Ascending aorta (tissue), 2 donors: ENCODE measurements at regions not wholly inside any gene's neighbourhood (a gene's known extent, or its start where the extent isn't known, plus 50 kb on each side); places are given as distances from the start of the nearest gene placed in this dataset.

ENCODE experiments used
- DNase-seq, 2 donors: peaks; one replicate each; pipeline ENCODE4 v3.0.0-alpha.2; 2019; ENCODE audit warnings: low spot score in 2 of 2
- H3K27ac ChIP-seq, 2 donors: fragments of 200-600 bp; sonication (generic); one replicate each; pipeline ENCODE4 v1.5.1; 2016 to 2017; ENCODE audit warnings: mild to moderate bottlenecking in 1 of 2
- H3K27me3 ChIP-seq: fragments of 200-600 bp; sonication (generic); one replicate; pipeline ENCODE4 v1.5.1; 2017
- H3K36me3 ChIP-seq, 2 donors: fragments of 200-600 bp; sonication (generic); one replicate each; pipeline ENCODE4 v1.5.1; 2016
- H3K4me1 ChIP-seq, 2 donors: fragments of 200-600 bp; sonication (generic); one replicate each; pipeline ENCODE4 v1.5.1; 2016 to 2017; ENCODE audit warnings: mild to moderate bottlenecking in 1 of 2
- H3K4me3 ChIP-seq, 2 donors: fragments of 200-600 bp; sonication (generic); one replicate each; pipeline ENCODE4 v1.5.1; 2016 to 2017; ENCODE audit warnings: mild to moderate bottlenecking in 1 of 2
- H3K9me3 ChIP-seq, 2 donors: fragments of 200-600 bp; sonication (generic); one replicate each; pipeline ENCODE4 v1.5.1; 2016
- CTCF ChIP-seq, 3 experiments: fragments of 200-600 bp in 2 of 3; fragments of 450-650 bp in 1 of 3; sonication (generic) in 2 of 3; IDR thresholded peaks; one replicate each; pipeline ENCODE4 v1.5.1; 2016 to 2019; ENCODE audit warnings: antibody characterized with exemption in 3 of 3, mild to moderate bottlenecking in 1 of 3, moderate library complexity in 1 of 3
- intact Hi-C: fragments of 100-400 bp; cut with DNase I; formaldehyde crosslinking; loops from one replicate; pipeline ENCODE4 v1.15.1; 2023

- DNase-seq, result no peak
- H3K27ac ChIP-seq, result no peak overlapping the region
- no peak for TF ChIP-seq CTCF (IDR thresholded peaks at IDR 0.05)
- intact Hi-C loops, result no loop called here
- no peaks in the 10 kb centered on the region for H3K4me1 ChIP-seq
- no peaks in the 10 kb centered on the region for H3K36me3 ChIP-seq
- no peak overlapping the region for H3K4me3 ChIP-seq
- H3K27me3 ChIP-seq, result no peaks in the 10 kb centered on the region
- no peaks in the 10 kb centered on the region for H3K9me3 ChIP-seq
Measured at GRCh38 chr1:193939585-193939984, 753.2 kb upstream of the B3GALT2 start.

GRCh38 chr1:193937308-193937707 lies 750.9 kb upstream of the B3GALT2 start:
- Histone ChIP-seq H3K4me1 (no peaks in the 10 kb centered on the region), H3K27ac (no peak overlapping the region), H3K9me3 (no peaks in the 10 kb centered on the region), H3K27me3 (no peaks in the 10 kb centered on the region), H3K4me3 (no peak overlapping the region), H3K36me3 (no peaks in the 10 kb centered on the region)
- intact Hi-C loops, result no loop called here
- no peak for TF ChIP-seq CTCF (IDR thresholded peaks at IDR 0.05)
- DNase-seq, result no peak

- no peak overlapping the region for H3K4me3 ChIP-seq
- no peaks in the 10 kb centered on the region for H3K4me1 ChIP-seq
- no peaks in the 10 kb centered on the region for H3K27me3 ChIP-seq
- no peak overlapping the region for H3K27ac ChIP-seq
- intact Hi-C loops, result no loop called here
- H3K9me3 ChIP-seq, result no peaks in the 10 kb centered on the region
- TF ChIP-seq CTCF (IDR thresholded peaks at IDR 0.05), result no peak
- no peaks in the 10 kb centered on the region for H3K36me3 ChIP-seq
- no peak for DNase-seq
Measured at GRCh38 chr1:193932979-193933378, 746.6 kb upstream of the B3GALT2 start.

GRCh38 chr1:193931356-193931755 lies 744.9 kb upstream of the B3GALT2 start:
- no peaks in the 10 kb centered on the region for H3K27me3 ChIP-seq
- H3K36me3 ChIP-seq, result no peaks in the 10 kb centered on the region
- TF ChIP-seq CTCF (IDR thresholded peaks at IDR 0.05), result no peak
- no peak overlapping the region for H3K4me3 ChIP-seq
- no peak for DNase-seq
- no peak overlapping the region for H3K27ac ChIP-seq
- no peaks in the 10 kb centered on the region for H3K9me3 ChIP-seq
- H3K4me1 ChIP-seq, result no peaks in the 10 kb centered on the region
- intact Hi-C loops, result no loop called here

- TF ChIP-seq CTCF (IDR thresholded peaks at IDR 0.05), result no peak
- intact Hi-C loops, result no loop called here
Measured at GRCh38 chr1:193929374-193930033, 743.1 kb upstream of the B3GALT2 start.

GRCh38 chr1:193927550-193927949 lies 741.1 kb upstream of the B3GALT2 start:
- intact Hi-C loops, result no loop called here
- TF ChIP-seq CTCF (IDR thresholded peaks at IDR 0.05), result no peak

More at GRCh38 chr1:193929374-193930033, 743.1 kb upstream of the B3GALT2 start:
- no peak overlapping the region for H3K4me3 ChIP-seq
- H3K36me3 ChIP-seq, result no peaks in the 10 kb centered on the region
- H3K27me3 ChIP-seq, result no peaks in the 10 kb centered on the region
- H3K27ac ChIP-seq, result no peak overlapping the region
- H3K9me3 ChIP-seq, result no peaks in the 10 kb centered on the region
- DNase-seq, result no peak
- no peaks in the 10 kb centered on the region for H3K4me1 ChIP-seq

More at GRCh38 chr1:193927550-193927949, 741.1 kb upstream of the B3GALT2 start:
- H3K27ac ChIP-seq, result no peak overlapping the region
- no peaks in the 10 kb centered on the region for H3K36me3 ChIP-seq
- H3K4me3 ChIP-seq, result no peak overlapping the region
- no peaks in the 10 kb centered on the region for H3K9me3 ChIP-seq
- no peak for DNase-seq
- H3K4me1 ChIP-seq, result no peaks in the 10 kb centered on the region
- no peaks in the 10 kb centered on the region for H3K27me3 ChIP-seq
